PFSK-1 (cell line): ENCODE measurements at regions not wholly inside any gene's neighbourhood (a gene's known extent, or its start where the extent isn't known, plus 50 kb on each side); places are given as distances from the start of the nearest gene placed in this dataset.

Experiments
- FOXP2 ChIP-seq: optimal IDR thresholded peaks from 2 replicates; pipeline ENCODE3; 2011; ENCODE audit warnings: borderline replicate concordance, control low read depth, inconsistent platforms; ENCODE audit not compliant: insufficient read depth; ENCODE audit errors: extremely low read length, extremely low read depth
- POLR2AphosphoS5 ChIP-seq: IDR thresholded peaks from 2 replicates; pipeline ENCODE4 v1.6.1; 2012; ENCODE audit warnings: low read depth, mild to moderate bottlenecking, control low read depth, low read length, moderate library complexity
- SIN3A ChIP-seq: IDR thresholded peaks from 2 replicates; pipeline ENCODE4 v1.6.1; 2012; ENCODE audit warnings: mild to moderate bottlenecking, low read length, moderate library complexity, borderline replicate concordance; ENCODE audit not compliant: insufficient read depth
- TAF1 ChIP-seq: IDR thresholded peaks from 2 replicates; pipeline ENCODE4 v1.6.1; 2012; ENCODE audit warnings: low read length, control low read depth, borderline replicate concordance; ENCODE audit not compliant: insufficient read depth
- TF ChIP-seq, protein P1 (sequence below), 2 experiments: IDR thresholded peaks; 2 replicates each; pipeline versions ENCODE4 v1.6.1 to v1.8.0; 2011 to 2012; ENCODE audit warnings: low read depth in 2 of 2, low read length in 2 of 2, control low read depth in 1 of 2, inconsistent platforms in 1 of 2, mild to moderate bottlenecking in 1 of 2, moderate library complexity in 1 of 2; ENCODE audit not compliant: insufficient read depth in 1 of 2

DNA sequence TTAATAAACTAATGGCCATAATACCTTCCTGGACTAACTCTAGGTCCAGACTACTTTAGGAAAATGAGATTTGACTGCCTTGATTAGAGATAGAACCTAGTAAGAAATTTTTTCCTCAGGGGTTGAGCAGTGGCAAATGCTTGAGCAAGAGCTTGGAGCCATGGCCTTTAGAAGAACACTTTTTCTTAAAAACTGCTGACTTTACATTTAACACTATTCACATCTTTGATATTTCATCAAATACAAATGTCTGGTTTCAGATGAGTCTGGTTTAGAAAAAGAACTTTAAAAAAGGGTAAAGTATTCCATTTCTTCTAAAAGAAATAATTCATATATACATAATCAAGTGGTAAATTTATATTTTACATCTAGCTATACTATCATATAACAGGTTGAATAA, 680.9 kb upstream of the PITX2 start:
- no peak for TF ChIP-seq FOXP2
- TF ChIP-seq, protein P1, sequence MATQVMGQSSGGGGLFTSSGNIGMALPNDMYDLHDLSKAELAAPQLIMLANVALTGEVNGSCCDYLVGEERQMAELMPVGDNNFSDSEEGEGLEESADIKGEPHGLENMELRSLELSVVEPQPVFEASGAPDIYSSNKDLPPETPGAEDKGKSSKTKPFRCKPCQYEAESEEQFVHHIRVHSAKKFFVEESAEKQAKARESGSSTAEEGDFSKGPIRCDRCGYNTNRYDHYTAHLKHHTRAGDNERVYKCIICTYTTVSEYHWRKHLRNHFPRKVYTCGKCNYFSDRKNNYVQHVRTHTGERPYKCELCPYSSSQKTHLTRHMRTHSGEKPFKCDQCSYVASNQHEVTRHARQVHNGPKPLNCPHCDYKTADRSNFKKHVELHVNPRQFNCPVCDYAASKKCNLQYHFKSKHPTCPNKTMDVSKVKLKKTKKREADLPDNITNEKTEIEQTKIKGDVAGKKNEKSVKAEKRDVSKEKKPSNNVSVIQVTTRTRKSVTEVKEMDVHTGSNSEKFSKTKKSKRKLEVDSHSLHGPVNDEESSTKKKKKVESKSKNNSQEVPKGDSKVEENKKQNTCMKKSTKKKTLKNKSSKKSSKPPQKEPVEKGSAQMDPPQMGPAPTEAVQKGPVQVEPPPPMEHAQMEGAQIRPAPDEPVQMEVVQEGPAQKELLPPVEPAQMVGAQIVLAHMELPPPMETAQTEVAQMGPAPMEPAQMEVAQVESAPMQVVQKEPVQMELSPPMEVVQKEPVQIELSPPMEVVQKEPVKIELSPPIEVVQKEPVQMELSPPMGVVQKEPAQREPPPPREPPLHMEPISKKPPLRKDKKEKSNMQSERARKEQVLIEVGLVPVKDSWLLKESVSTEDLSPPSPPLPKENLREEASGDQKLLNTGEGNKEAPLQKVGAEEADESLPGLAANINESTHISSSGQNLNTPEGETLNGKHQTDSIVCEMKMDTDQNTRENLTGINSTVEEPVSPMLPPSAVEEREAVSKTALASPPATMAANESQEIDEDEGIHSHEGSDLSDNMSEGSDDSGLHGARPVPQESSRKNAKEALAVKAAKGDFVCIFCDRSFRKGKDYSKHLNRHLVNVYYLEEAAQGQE (IDR thresholded peaks at IDR 0.05; ENCODE audit: insufficient read depth in 1 of 2, low read depth in 2 of 2, low read length in 2 of 2): no peak
- TF ChIP-seq SIN3A: no peak

DNA sequence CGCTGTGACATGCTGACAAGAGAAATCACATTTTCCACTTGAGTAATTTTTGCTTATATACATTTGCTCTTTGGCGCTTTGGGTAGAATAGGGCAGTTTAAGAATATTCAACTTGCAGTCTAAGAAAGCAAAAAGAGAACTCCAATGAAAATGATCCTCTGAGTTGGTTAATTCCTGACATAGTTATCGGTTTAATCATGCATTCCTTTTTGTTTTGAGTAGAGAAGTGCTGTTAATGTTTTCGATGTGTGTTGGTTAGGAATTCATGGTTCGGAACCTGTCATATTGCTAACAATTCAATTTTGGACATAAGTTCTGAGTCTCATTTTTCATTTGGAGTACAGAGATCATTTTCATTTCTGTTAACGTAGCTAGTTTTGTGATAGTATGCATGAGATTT, 700.6 kb upstream of the PITX2 start:
- TF ChIP-seq, protein P1 (IDR thresholded peaks at IDR 0.05; ENCODE audit: insufficient read depth in 1 of 2, low read depth in 2 of 2, low read length in 2 of 2): no peak
- TF ChIP-seq SIN3A: no peak
- TF ChIP-seq TAF1: no peak
- TF ChIP-seq POLR2AphosphoS5: no peak
- TF ChIP-seq FOXP2: no peak

DNA sequence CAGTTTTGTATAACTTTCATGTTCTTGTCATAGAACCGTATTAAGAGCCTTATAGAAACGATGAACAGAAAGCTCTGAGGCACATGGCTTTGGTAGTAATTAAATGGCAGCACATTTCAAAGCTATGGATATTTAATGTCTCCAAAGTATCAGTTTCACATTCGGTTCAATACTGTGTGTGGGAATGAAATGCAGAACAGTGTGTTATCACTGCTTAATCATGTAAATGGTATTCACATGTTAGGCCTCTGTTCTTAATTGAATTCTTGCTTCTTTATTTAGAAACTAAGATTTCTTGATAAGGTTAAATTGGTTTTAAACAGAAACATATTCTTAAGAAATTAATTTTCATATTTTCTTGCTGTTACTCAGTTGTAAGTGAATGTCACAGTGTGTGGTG, 701.0 kb upstream of the PITX2 start:
- no peak for TF ChIP-seq POLR2AphosphoS5

DNA sequence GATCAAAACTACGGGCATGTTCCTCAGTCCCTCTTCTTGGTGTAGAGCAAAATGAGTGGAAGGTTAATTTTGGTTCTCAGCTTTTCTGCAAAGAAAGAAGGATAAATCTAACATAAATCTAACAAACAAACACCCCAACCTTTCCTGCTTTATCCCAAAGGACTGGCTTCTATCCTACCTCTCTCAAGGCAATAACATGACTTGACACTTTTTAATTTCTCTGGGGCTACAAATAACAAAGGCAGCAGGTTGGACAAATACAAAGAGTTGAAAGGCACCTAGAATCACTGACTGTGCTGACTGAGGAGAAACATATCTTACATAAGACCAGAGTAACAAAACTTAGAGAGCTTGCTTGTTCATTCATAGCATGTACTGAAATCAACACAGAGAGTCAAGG, 703.6 kb upstream of the PITX2 start:
- TF ChIP-seq, protein P1 (IDR thresholded peaks at IDR 0.05; ENCODE audit: insufficient read depth in 1 of 2, low read depth in 2 of 2, low read length in 2 of 2): no peak
- TF ChIP-seq FOXP2 (no peak), TAF1 (no peak)

DNA sequence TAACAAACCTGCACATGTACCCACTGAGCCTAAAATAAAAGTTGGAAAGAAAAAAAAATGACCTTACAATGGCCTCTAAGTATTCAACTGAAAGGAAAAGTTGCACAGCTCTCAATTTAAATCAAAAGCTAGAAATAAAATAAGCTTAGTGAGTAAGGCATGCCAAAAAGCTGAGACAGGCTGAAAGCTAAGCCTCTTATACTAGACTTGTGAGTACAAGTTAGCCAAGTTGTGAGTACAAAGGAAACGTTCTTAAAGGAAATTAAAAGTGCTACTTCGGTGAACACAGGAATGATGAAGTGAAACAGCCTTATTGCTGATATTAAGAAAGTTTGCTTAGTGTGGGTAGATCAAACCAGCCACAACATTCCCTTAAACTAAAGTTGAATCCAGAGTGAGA, 707.9 kb upstream of the PITX2 start:
- TF ChIP-seq, protein P1 (IDR thresholded peaks at IDR 0.05; ENCODE audit: insufficient read depth in 1 of 2, low read depth in 2 of 2, low read length in 2 of 2): no peak
- TF ChIP-seq TAF1 (no peak), SIN3A (no peak), POLR2AphosphoS5 (no peak), FOXP2 (no peak)
